Daoy (cell line): ENCODE measurements at regions not wholly inside any gene's neighbourhood (a gene's known extent, or its start where the extent isn't known, plus 50 kb on each side); places are given as distances from the start of the nearest gene placed in this dataset.
A peak's percentile ranks its signal among the peaks of the same experiment; 100 is the strongest.

Source experiments
- DNase-seq: peaks from one replicate; pipeline ENCODE4 v3.0.0-alpha.2; 2015; ENCODE audit warnings: low read depth

GRCh38 chr2:223701761-223702160, 99.6 kb upstream of the SCG2 start:
- DNase-seq, result no peak

GRCh38 chr2:223700221-223700620, 98.1 kb upstream of the SCG2 start:
- no peak for DNase-seq

- DNase-seq, result no peak
These were observed 95.9 kb upstream of the SCG2 start for GRCh38 chr2:223697892-223698645.

- DNase-seq, result no peak
These were observed 95.2 kb upstream of the SCG2 start for GRCh38 chr2:223697316-223697891.

GRCh38 chr2:223696719-223697118, 94.6 kb upstream of the SCG2 start:
- DNase-seq, result peak; percentile 23

- peak; percentile 52 for DNase-seq
These were observed 90.2 kb upstream of the SCG2 start for GRCh38 chr2:223692191-223692947.

GRCh38 chr2:223688094-223688835, 86.1 kb upstream of the SCG2 start:
- no peak for DNase-seq

GRCh38 chr2:223681125-223681524, 79.0 kb upstream of the SCG2 start:
- no peak for DNase-seq

GRCh38 chr2:223674998-223675609, 72.9 kb upstream of the SCG2 start:
- peak; percentile 27 for DNase-seq

GRCh38 chr2:223669453-223670225, 67.5 kb upstream of the SCG2 start:
- peak; percentile 16 for DNase-seq

- no peak for DNase-seq
These were observed 66.3 kb upstream of the SCG2 start for GRCh38 chr2:223668302-223668998.

GRCh38 chr2:223654384-223654915, 52.3 kb upstream of the SCG2 start:
- peak; percentile 4 for DNase-seq

GRCh38 chr2:223652902-223653301, 50.7 kb upstream of the SCG2 start:
- DNase-seq, result no peak

GRCh38 chr2:223652122-223652521, 50.0 kb upstream of the SCG2 start:
- DNase-seq, result no peak
